MM.1S (cell line): ENCODE measurements at regions not wholly inside any gene's neighbourhood (a gene's known extent, or its start where the extent isn't known, plus 50 kb on each side); places are given as distances from the start of the nearest gene placed in this dataset.

ENCODE experiments used
- EZH2 ChIP-seq: fragments of 300-600 bp; sonication (generic); optimal IDR thresholded peaks from 2 replicates; pipeline ENCODE3; 2017; ENCODE audit warnings: low read depth, mild to moderate bottlenecking, antibody characterized with exemption, low read length, mixed read lengths
- EZH2phosphoT487 ChIP-seq: fragments of 300-600 bp; sonication (generic); IDR thresholded peaks from 2 replicates; pipeline ENCODE4 v1.6.1; 2018; ENCODE audit warnings: antibody characterized with exemption, low read length
- TF ChIP-seq, protein P1 (sequence below): fragments of 300-600 bp; sonication (generic); IDR thresholded peaks from 2 replicates; pipeline ENCODE4 v1.5.1; 2016; ENCODE audit warnings: antibody characterized with exemption, low read length, mixed read lengths

DNA sequence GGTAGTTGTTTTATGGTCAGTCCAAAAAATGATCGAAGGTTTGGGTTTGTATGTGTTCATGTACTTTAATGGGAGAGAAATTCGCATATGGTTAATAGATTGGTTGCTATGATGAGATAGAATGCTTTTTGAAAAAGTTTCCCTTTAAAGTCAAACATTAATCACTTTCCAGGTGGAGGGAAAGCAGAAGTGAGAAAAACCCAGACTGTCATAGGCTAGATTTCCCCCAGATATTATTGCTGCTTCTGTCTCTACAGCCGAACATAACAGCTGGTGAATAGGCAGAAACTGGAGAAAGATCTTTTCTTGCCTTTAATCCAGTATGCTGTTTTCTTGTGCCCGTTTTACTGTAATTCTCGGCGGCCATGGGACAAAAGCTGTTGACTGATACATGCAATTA lies 287.6 kb downstream of the SOX2 start:
- TF ChIP-seq, protein P1, sequence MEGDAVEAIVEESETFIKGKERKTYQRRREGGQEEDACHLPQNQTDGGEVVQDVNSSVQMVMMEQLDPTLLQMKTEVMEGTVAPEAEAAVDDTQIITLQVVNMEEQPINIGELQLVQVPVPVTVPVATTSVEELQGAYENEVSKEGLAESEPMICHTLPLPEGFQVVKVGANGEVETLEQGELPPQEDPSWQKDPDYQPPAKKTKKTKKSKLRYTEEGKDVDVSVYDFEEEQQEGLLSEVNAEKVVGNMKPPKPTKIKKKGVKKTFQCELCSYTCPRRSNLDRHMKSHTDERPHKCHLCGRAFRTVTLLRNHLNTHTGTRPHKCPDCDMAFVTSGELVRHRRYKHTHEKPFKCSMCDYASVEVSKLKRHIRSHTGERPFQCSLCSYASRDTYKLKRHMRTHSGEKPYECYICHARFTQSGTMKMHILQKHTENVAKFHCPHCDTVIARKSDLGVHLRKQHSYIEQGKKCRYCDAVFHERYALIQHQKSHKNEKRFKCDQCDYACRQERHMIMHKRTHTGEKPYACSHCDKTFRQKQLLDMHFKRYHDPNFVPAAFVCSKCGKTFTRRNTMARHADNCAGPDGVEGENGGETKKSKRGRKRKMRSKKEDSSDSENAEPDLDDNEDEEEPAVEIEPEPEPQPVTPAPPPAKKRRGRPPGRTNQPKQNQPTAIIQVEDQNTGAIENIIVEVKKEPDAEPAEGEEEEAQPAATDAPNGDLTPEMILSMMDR: no peak
- TF ChIP-seq EZH2 (no peak), EZH2phosphoT487 (no peak)
